ENCODE measurements at regions not wholly inside any gene's neighbourhood (a gene's known extent, or its start where the extent isn't known, plus 50 kb on each side); places are given as distances from the start of the nearest gene placed in this dataset.

GRCh38 chr7:112982441-112983063, 104.1 kb downstream of the GPR85 start:
- DNase-seq (ENCODE audit: low spot score) (no peak), ATAC-seq (no peak)
- Mint-ChIP-seq H3K9me3 (no peaks in the 10 kb centered on the region), H3K4me3 (no peak overlapping the region), H3K4me1 (no peaks in the 10 kb centered on the region), H3K27me3 (ENCODE audit: insufficient read depth, low read depth, poor library complexity) (no peaks in the 10 kb centered on the region), H3K36me3 (ENCODE audit: low read depth) (no peaks in the 10 kb centered on the region), H3K27ac (no peak overlapping the region)
- no peak overlapping the region for H2AFZ ChIP-seq
- no peaks in the 10 kb centered on the region for H3F3A ChIP-seq (replicated peaks; ENCODE audit: low read depth)
- H4K20me1 ChIP-seq (replicated peaks; ENCODE audit: insufficient read depth), result no peaks in the 10 kb centered on the region
- H3K9me2 ChIP-seq (ENCODE audit: insufficient read depth), result no peaks in the 10 kb centered on the region
- H3K36me3 ChIP-seq (ENCODE audit: insufficient read depth), result no peaks in the 10 kb centered on the region
- H3K4me2 ChIP-seq, result no peak overlapping the region
- H3K27ac ChIP-seq (ENCODE audit: low read depth), result no peak overlapping the region
- H3K79me2 ChIP-seq (replicated peaks; ENCODE audit: insufficient read depth), result no peaks in the 10 kb centered on the region
- no peaks in the 10 kb centered on the region for H3K27me3 ChIP-seq (ENCODE audit: insufficient read depth)
- no peak overlapping the region for H3K4me3 ChIP-seq
- TF ChIP-seq EZH2 (IDR thresholded peaks at IDR 0.05; ENCODE audit: low read depth, unreplicated experiment), result no peak
- TF ChIP-seq ZNF462 (CRISPR knock-in tag; IDR thresholded peaks at IDR 0.05), result no peak
- no peak for TF ChIP-seq JUNB (IDR thresholded peaks at IDR 0.05; ENCODE audit: unreplicated experiment)
- TF ChIP-seq EZH2phosphoT487 (IDR thresholded peaks at IDR 0.05; ENCODE audit: unreplicated experiment), result no peak
- no peaks in the 10 kb centered on the region for H3K4me1 ChIP-seq (ENCODE audit: insufficient read depth)

- H3K79me2 ChIP-seq (replicated peaks; ENCODE audit: insufficient read depth), result no peaks in the 10 kb centered on the region
- ATAC-seq, result no peak
- Mint-ChIP-seq H3K4me3 (no peak overlapping the region), H3K9me3 (no peaks in the 10 kb centered on the region), H3K36me3 (ENCODE audit: low read depth) (no peaks in the 10 kb centered on the region), H3K4me1 (no peaks in the 10 kb centered on the region), H3K27me3 (ENCODE audit: insufficient read depth, low read depth, poor library complexity) (no peaks in the 10 kb centered on the region), H3K27ac (no peak overlapping the region)
- no peaks in the 10 kb centered on the region for H3K4me1 ChIP-seq (ENCODE audit: insufficient read depth)
- H4K20me1 ChIP-seq (replicated peaks; ENCODE audit: insufficient read depth), result no peaks in the 10 kb centered on the region
- no peaks in the 10 kb centered on the region for H3K27me3 ChIP-seq (ENCODE audit: insufficient read depth)
- H3K27ac ChIP-seq (ENCODE audit: low read depth), result no peak overlapping the region
- H3K4me3 ChIP-seq, result no peak overlapping the region
- H2AFZ ChIP-seq, result no peak overlapping the region
- DNase-seq (ENCODE audit: low spot score), result no peak
- H3K9me2 ChIP-seq (ENCODE audit: insufficient read depth), result no peaks in the 10 kb centered on the region
- no peaks in the 10 kb centered on the region for H3K36me3 ChIP-seq (ENCODE audit: insufficient read depth)
- no peak overlapping the region for H3K4me2 ChIP-seq
- H3F3A ChIP-seq (replicated peaks; ENCODE audit: low read depth), result no peaks in the 10 kb centered on the region
- TF ChIP-seq ZNF462 (CRISPR knock-in tag; IDR thresholded peaks at IDR 0.05) (no peak), CREB1 (CRISPR knock-in tag; IDR thresholded peaks at IDR 0.05; ENCODE audit: low read depth) (no peak)
Observed at GRCh38 chr7:112981966-112982365, 104.7 kb downstream of the GPR85 start.

All from GM23338 (cell line).